HepG2 (cell line): ENCODE measurements at regions not wholly inside any gene's neighbourhood (a gene's known extent, or its start where the extent isn't known, plus 50 kb on each side); places are given as distances from the start of the nearest gene placed in this dataset.

ENCODE experiments used
- HMG20B ChIP-seq: conservative IDR thresholded peaks from 2 replicates; pipeline ENCODE4 v1.6.1; 2016; ENCODE audit warnings: missing genetic modification reagents, missing compliant biosample characterization
- HNRNPL ChIP-seq: fragments of 200-400 bp; formaldehyde crosslinking; IDR thresholded peaks from 2 replicates; pipeline ENCODE4 v1.6.1; 2017; ENCODE audit warnings: mild to moderate bottlenecking, low read depth, low read length
- HOXA5 ChIP-seq: sonication (generic); formaldehyde crosslinking; IDR thresholded peaks from 2 replicates; pipeline ENCODE4 v1.4.0; 2020; ENCODE audit warnings: missing genetic modification reagents
- JUND ChIP-seq: sonication (generic); formaldehyde crosslinking; IDR thresholded peaks from 2 replicates; pipeline ENCODE4 v1.8.0; 2022; ENCODE audit warnings: mild to moderate bottlenecking, missing genetic modification reagents
- LCORL ChIP-seq, 2 experiments: fragments of 450-650 bp in 1 of 2; sonication (generic) in 1 of 2; formaldehyde crosslinking in 1 of 2; IDR thresholded peaks; 2 replicates each; pipeline versions ENCODE4 v1.5.0 to v1.6.1; 2017 to 2020; ENCODE audit warnings: antibody characterized with exemption in 1 of 2, missing genetic modification reagents in 1 of 2
- MEIS2 ChIP-seq: sonication (generic); formaldehyde crosslinking; IDR thresholded peaks from 2 replicates; pipeline ENCODE4 v1.9.0; 2021; ENCODE audit warnings: mild to moderate bottlenecking, missing genetic modification reagents
- MYPOP ChIP-seq: sonication (generic); formaldehyde crosslinking; IDR thresholded peaks from 2 replicates; pipeline ENCODE4 v1.8.1; 2023; ENCODE audit warnings: mild to moderate bottlenecking, moderate library complexity, missing genetic modification reagents
- SNAI1 ChIP-seq: sonication (generic); formaldehyde crosslinking; IDR thresholded peaks from 2 replicates; pipeline ENCODE4 v1.5.0; 2020; ENCODE audit warnings: mild to moderate bottlenecking, missing genetic modification reagents, borderline replicate concordance
- TFAP4 ChIP-seq: sonication (generic); IDR thresholded peaks from 2 replicates; pipeline ENCODE4 v1.6.1; 2016; ENCODE audit warnings: low read depth, borderline replicate concordance
- ZBTB33 ChIP-seq: sonication (generic); formaldehyde crosslinking; IDR thresholded peaks from 2 replicates; pipeline ENCODE4 v1.4.0; 2020; ENCODE audit warnings: missing genetic modification reagents
- ZBTB8A ChIP-seq: sonication (generic); formaldehyde crosslinking; IDR thresholded peaks from 2 replicates; pipeline ENCODE4 v1.4.0; 2020; ENCODE audit warnings: mild to moderate bottlenecking, low read depth, missing genetic modification reagents, borderline replicate concordance
- ZFP62 ChIP-seq: sonication (generic); formaldehyde crosslinking; IDR thresholded peaks from 2 replicates; pipeline ENCODE4 v1.4.0; 2020; ENCODE audit warnings: missing genetic modification reagents
- ZNF296 ChIP-seq: sonication (generic); formaldehyde crosslinking; conservative IDR thresholded peaks from 2 replicates; pipeline ENCODE4 v1.5.0; 2020; ENCODE audit warnings: mild to moderate bottlenecking, missing genetic modification reagents
- ZNF510 ChIP-seq: sonication (generic); formaldehyde crosslinking; IDR thresholded peaks from 2 replicates; pipeline ENCODE4 v1.4.0; 2020; ENCODE audit warnings: low read depth, mild to moderate bottlenecking, missing genetic modification reagents
- ZNF761 ChIP-seq: sonication (generic); formaldehyde crosslinking; conservative IDR thresholded peaks from 2 replicates; pipeline ENCODE4 v1.4.0; 2020; ENCODE audit warnings: mild to moderate bottlenecking, missing genetic modification reagents
- ZNF883 ChIP-seq: sonication (generic); formaldehyde crosslinking; IDR thresholded peaks from 2 replicates; pipeline ENCODE4 v1.5.1; 2020; ENCODE audit warnings: mild to moderate bottlenecking, missing genetic modification reagents; ENCODE audit errors: not compliant biosample characterization
- ZSCAN29 ChIP-seq: sonication (generic); formaldehyde crosslinking; conservative IDR thresholded peaks from 2 replicates; pipeline ENCODE4 v1.4.0; 2020; ENCODE audit warnings: mild to moderate bottlenecking, missing genetic modification reagents
- TF ChIP-seq, protein P1 (sequence below): sonication (generic); formaldehyde crosslinking; IDR thresholded peaks from 2 replicates; pipeline ENCODE4 v1.4.0; 2020; ENCODE audit warnings: missing genetic modification reagents, mild to moderate bottlenecking, borderline replicate concordance

DNA sequence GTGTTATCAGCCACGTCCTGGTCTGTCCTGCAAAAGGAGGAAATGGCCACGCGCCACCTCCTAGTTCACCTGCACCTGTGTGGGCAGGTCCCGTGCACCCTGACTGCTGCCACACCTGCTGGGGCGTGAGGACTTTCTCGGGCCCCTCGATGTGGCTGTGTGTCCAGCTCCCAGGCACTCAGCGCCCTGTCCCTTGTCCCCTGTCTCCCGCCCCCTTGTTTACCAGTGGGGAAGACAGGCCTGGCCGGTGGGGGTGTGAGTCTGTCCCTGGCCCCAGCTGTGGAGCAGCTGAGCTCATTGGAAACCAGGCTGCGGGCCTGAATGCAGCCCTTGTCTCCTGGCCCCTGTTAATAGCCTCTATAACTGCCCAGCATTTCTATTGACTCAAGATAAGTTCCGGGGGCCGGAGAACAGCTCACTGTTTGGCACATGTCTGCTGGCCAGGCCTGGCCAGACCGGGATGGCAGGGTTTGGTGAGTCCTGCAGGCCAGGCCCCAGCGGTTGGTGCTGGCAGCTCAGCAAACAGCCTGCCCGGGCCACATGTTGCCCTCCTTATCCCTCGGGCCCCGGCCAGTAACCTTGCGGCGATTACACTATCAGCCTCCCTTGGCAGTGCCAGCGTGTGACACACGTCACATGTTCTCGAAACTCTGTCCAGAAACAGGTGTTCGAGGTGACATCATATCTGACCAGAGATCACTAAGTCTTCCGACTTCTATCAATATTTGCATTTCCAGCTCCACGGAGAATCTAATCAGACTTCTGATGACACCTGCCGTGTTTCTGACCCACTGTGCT is 52.1 kb downstream of the FOXL3 start (continued):
- TF ChIP-seq ZBTB8A (CRISPR knock-in tag): no peak
- TF ChIP-seq TFAP4: peak; percentile 96
- peak; percentile 99 for TF ChIP-seq HNRNPL
- TF ChIP-seq ZNF883: peak; percentile 63
- TF ChIP-seq SNAI1 (CRISPR knock-in tag): peak; percentile 73; the same call in 1 of the 2 replicates
- no peak for TF ChIP-seq LCORL (IDR thresholded peaks at IDR 0.05)
- TF ChIP-seq LCORL (CRISPR knock-in tag; IDR thresholded peaks at IDR 0.05): peak; percentile 52; the same call in 1 of the 2 replicates
- TF ChIP-seq ZSCAN29 (CRISPR knock-in tag): 0 out of 2 replicates have a peak, but pooled peaks have one; percentile 57
- TF ChIP-seq MEIS2 (CRISPR knock-in tag): peak; percentile 46; the same call in 1 of the 2 replicates
- TF ChIP-seq ZNF296 (CRISPR knock-in tag): peak; percentile 23; the same call in 1 of the 2 replicates
- TF ChIP-seq, protein P1, sequence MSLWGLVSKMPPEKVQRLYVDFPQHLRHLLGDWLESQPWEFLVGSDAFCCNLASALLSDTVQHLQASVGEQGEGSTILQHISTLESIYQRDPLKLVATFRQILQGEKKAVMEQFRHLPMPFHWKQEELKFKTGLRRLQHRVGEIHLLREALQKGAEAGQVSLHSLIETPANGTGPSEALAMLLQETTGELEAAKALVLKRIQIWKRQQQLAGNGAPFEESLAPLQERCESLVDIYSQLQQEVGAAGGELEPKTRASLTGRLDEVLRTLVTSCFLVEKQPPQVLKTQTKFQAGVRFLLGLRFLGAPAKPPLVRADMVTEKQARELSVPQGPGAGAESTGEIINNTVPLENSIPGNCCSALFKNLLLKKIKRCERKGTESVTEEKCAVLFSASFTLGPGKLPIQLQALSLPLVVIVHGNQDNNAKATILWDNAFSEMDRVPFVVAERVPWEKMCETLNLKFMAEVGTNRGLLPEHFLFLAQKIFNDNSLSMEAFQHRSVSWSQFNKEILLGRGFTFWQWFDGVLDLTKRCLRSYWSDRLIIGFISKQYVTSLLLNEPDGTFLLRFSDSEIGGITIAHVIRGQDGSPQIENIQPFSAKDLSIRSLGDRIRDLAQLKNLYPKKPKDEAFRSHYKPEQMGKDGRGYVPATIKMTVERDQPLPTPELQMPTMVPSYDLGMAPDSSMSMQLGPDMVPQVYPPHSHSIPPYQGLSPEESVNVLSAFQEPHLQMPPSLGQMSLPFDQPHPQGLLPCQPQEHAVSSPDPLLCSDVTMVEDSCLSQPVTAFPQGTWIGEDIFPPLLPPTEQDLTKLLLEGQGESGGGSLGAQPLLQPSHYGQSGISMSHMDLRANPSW (CRISPR knock-in tag): 0 out of 2 replicates have a peak, but pooled peaks have one; percentile 23
- TF ChIP-seq HMG20B (CRISPR knock-in tag): 0 out of 2 replicates have a peak, but pooled peaks have one; percentile 34
- TF ChIP-seq ZNF761 (CRISPR knock-in tag): peak; percentile 34; the same call in 1 of the 2 replicates
- TF ChIP-seq MYPOP: peak; percentile 51; the same call in 1 of the 2 replicates
- no peak for TF ChIP-seq ZNF510
- no peak for TF ChIP-seq ZFP62 (CRISPR knock-in tag)
- peak; percentile 73; the same call in 1 of the 2 replicates for TF ChIP-seq HOXA5 (CRISPR knock-in tag)
- TF ChIP-seq JUND: peak; percentile 37
- peak; percentile 9; the same call in 1 of the 2 replicates for TF ChIP-seq ZBTB33
